Body of pancreas (tissue), 4 donors: ENCODE measurements at regions not wholly inside any gene's neighbourhood (a gene's known extent, or its start where the extent isn't known, plus 50 kb on each side); places are given as distances from the start of the nearest gene placed in this dataset.

Experiments
- CTCF ChIP-seq, 7 experiments: fragments of 450-650 bp in 4 of 7; fragments of 200-600 bp in 3 of 7; sonication (generic) in 3 of 7; IDR thresholded peaks; one replicate each; pipeline ENCODE4 v1.5.1; 2016 to 2019; ENCODE audit warnings: antibody characterized with exemption in 7 of 7
- POLR2A ChIP-seq, 3 donors: fragments of 450-650 bp; IDR thresholded peaks; one replicate each; pipeline ENCODE4 v1.6.1; 2016; ENCODE audit warnings: antibody characterized with exemption in 3 of 3, mild to moderate bottlenecking in 2 of 3

- TF ChIP-seq CTCF (IDR thresholded peaks at IDR 0.05) (no peak), POLR2A (IDR thresholded peaks at IDR 0.05) (no peak)
Measured at GRCh38 chr5:25516141-25516540, 871.4 kb upstream of the CDH10 start.
